ENCODE measurements at regions not wholly inside any gene's neighbourhood (a gene's known extent, or its start where the extent isn't known, plus 50 kb on each side); places are given as distances from the start of the nearest gene placed in this dataset.

DNA sequence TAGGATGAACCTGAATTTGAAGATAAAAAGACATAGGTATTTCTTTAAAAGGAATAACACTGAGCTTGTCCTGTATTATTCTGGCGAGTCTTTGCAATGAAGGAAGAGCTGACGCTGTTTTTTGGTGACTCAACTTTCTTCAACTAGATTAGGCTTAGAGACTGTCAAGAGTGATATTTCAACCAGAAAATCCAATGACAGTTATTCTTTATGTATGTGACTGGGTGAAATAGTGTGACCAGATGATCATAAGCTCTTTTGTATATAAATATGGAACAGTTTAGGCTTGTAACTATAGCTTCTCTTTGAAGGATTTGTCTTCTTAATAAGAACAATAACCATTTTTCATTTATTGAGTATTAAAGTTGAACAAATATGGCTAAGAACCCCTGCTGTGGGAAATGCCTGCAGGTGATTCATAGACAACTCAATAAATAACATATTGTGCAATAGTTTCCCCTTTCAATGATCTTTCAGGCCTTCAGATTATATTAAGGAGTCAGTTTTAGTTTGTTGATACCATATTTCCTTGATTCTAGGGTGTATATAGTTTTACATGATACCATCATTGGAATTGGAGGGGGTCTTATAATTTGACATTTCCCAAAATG lies 265.6 kb upstream of the JAG1 start (continued):
- TF ChIP-seq, protein P1, sequence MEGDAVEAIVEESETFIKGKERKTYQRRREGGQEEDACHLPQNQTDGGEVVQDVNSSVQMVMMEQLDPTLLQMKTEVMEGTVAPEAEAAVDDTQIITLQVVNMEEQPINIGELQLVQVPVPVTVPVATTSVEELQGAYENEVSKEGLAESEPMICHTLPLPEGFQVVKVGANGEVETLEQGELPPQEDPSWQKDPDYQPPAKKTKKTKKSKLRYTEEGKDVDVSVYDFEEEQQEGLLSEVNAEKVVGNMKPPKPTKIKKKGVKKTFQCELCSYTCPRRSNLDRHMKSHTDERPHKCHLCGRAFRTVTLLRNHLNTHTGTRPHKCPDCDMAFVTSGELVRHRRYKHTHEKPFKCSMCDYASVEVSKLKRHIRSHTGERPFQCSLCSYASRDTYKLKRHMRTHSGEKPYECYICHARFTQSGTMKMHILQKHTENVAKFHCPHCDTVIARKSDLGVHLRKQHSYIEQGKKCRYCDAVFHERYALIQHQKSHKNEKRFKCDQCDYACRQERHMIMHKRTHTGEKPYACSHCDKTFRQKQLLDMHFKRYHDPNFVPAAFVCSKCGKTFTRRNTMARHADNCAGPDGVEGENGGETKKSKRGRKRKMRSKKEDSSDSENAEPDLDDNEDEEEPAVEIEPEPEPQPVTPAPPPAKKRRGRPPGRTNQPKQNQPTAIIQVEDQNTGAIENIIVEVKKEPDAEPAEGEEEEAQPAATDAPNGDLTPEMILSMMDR (conservative IDR thresholded peaks at IDR 0.05; ENCODE audit: low read depth in 2 of 2), result no peak
- TF ChIP-seq EZH2 (IDR thresholded peaks at IDR 0.05; ENCODE audit: low read depth, unreplicated experiment), result no peak
- TF ChIP-seq NANOG (IDR thresholded peaks at IDR 0.05; ENCODE audit: borderline replicate concordance), result no peak
- no peak for TF ChIP-seq ETS1 (IDR thresholded peaks at IDR 0.05)
- no peak for TF ChIP-seq ZNF331 (CRISPR knock-in tag; IDR thresholded peaks at IDR 0.05; ENCODE audit: low read depth)
- TF ChIP-seq ZNF114 (CRISPR knock-in tag; IDR thresholded peaks at IDR 0.05), result no peak
- no peak for TF ChIP-seq EZH2phosphoT487 (IDR thresholded peaks at IDR 0.05; ENCODE audit: unreplicated experiment)
- no peak for TF ChIP-seq JUNB (IDR thresholded peaks at IDR 0.05; ENCODE audit: unreplicated experiment)

GRCh38 chr20:10940941-10941340 lies 267.1 kb upstream of the JAG1 start:
- Mint-ChIP-seq H3K27ac (no peak overlapping the region), H3K27me3 (ENCODE audit: insufficient read depth, low read depth, poor library complexity) (no peaks in the 10 kb centered on the region), H3K9me3 (no peaks in the 10 kb centered on the region), H3K4me3 (no peak overlapping the region), H3K4me1 (no peaks in the 10 kb centered on the region), H3K36me3 (ENCODE audit: low read depth) (no peaks in the 10 kb centered on the region)
- Histone ChIP-seq H2AFZ (no peak overlapping the region), H3K27ac (ENCODE audit: low read depth) (no peak overlapping the region), H3K4me3 (no peak overlapping the region), H3K27me3 (ENCODE audit: insufficient read depth) (no peaks in the 10 kb centered on the region), H3K4me2 (no peak overlapping the region), H3K36me3 (ENCODE audit: insufficient read depth) (no peaks in the 10 kb centered on the region), H3F3A (replicated peaks; ENCODE audit: low read depth) (no peaks in the 10 kb centered on the region), H4K20me1 (replicated peaks; ENCODE audit: insufficient read depth) (no peaks in the 10 kb centered on the region), H3K4me1 (ENCODE audit: insufficient read depth) (no peaks in the 10 kb centered on the region), H3K9me2 (ENCODE audit: insufficient read depth) (peaks cover 3% of the 10 kb centered on the region; the same call in 1 of the 2 replicates), H3K79me2 (replicated peaks; ENCODE audit: insufficient read depth) (no peaks in the 10 kb centered on the region)
- no peak for DNase-seq (ENCODE audit: low spot score)
- ATAC-seq, result no peak
- no peak for TF ChIP-seq REST (IDR thresholded peaks at IDR 0.05; ENCODE audit: unreplicated experiment)
- TF ChIP-seq, protein P2, sequence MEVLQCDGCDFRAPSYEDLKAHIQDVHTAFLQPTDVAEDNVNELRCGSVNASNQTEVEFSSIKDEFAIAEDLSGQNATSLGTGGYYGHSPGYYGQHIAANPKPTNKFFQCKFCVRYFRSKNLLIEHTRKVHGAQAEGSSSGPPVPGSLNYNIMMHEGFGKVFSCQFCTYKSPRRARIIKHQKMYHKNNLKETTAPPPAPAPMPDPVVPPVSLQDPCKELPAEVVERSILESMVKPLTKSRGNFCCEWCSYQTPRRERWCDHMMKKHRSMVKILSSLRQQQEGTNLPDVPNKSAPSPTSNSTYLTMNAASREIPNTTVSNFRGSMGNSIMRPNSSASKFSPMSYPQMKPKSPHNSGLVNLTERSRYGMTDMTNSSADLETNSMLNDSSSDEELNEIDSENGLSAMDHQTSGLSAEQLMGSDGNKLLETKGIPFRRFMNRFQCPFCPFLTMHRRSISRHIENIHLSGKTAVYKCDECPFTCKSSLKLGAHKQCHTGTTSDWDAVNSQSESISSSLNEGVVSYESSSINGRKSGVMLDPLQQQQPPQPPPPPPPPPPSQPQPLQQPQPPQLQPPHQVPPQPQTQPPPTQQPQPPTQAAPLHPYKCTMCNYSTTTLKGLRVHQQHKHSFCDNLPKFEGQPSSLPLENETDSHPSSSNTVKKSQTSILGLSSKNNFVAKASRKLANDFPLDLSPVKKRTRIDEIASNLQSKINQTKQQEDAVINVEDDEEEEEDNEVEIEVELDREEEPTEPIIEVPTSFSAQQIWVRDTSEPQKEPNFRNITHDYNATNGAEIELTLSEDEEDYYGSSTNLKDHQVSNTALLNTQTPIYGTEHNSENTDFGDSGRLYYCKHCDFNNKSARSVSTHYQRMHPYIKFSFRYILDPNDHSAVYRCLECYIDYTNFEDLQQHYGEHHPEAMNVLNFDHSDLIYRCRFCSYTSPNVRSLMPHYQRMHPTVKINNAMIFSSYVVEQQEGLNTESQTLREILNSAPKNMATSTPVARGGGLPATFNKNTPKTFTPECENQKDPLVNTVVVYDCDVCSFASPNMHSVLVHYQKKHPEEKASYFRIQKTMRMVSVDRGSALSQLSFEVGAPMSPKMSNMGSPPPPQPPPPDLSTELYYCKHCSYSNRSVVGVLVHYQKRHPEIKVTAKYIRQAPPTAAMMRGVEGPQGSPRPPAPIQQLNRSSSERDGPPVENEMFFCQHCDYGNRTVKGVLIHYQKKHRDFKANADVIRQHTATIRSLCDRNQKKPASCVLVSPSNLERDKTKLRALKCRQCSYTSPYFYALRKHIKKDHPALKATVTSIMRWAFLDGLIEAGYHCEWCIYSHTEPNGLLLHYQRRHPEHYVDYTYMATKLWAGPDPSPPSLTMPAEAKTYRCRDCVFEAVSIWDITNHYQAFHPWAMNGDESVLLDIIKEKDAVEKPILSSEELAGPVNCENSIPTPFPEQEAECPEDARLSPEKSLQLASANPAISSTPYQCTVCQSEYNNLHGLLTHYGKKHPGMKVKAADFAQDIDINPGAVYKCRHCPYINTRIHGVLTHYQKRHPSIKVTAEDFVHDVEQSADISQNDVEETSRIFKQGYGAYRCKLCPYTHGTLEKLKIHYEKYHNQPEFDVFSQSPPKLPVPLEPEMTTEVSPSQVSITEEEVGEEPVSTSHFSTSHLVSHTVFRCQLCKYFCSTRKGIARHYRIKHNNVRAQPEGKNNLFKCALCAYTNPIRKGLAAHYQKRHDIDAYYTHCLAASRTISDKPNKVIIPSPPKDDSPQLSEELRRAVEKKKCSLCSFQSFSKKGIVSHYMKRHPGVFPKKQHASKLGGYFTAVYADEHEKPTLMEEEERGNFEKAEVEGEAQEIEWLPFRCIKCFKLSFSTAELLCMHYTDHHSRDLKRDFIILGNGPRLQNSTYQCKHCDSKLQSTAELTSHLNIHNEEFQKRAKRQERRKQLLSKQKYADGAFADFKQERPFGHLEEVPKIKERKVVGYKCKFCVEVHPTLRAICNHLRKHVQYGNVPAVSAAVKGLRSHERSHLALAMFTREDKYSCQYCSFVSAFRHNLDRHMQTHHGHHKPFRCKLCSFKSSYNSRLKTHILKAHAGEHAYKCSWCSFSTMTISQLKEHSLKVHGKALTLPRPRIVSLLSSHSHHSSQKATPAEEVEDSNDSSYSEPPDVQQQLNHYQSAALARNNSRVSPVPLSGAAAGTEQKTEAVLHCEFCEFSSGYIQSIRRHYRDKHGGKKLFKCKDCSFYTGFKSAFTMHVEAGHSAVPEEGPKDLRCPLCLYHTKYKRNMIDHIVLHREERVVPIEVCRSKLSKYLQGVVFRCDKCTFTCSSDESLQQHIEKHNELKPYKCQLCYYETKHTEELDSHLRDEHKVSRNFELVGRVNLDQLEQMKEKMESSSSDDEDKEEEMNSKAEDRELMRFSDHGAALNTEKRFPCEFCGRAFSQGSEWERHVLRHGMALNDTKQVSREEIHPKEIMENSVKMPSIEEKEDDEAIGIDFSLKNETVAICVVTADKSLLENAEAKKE (CRISPR knock-in tag; IDR thresholded peaks at IDR 0.05), result no peak

Data from GM23338 (cell line).